M059J (cell line): ENCODE measurements at regions not wholly inside any gene's neighbourhood (a gene's known extent, or its start where the extent isn't known, plus 50 kb on each side); places are given as distances from the start of the nearest gene placed in this dataset.

Experiments used
- DNase-seq: peaks from one replicate; pipeline ENCODE4 v3.0.0-alpha.2; 2012; ENCODE audit warnings: low read depth

DNA sequence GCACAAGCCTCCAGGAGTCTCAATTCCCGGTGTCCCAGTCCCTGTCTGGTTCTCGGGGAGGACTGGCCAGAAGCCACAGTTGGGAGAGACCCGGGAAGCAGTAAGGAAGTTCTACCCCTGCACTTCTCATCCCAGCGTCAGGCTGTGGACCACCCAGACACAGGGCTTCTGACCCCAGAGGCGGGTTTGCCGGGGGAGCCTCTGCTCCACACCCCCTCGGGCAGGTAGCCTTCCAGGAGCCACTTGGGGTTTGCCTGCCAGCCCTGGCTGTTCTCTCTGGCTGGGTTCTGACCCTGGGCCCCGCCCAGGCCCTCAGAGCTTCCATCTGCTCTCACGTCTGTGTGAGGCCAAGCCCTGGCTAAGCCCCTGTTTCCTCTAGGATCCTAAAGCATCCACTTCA lies 94.4 kb upstream of the GPC1 start:
- DNase-seq: no peak

DNA sequence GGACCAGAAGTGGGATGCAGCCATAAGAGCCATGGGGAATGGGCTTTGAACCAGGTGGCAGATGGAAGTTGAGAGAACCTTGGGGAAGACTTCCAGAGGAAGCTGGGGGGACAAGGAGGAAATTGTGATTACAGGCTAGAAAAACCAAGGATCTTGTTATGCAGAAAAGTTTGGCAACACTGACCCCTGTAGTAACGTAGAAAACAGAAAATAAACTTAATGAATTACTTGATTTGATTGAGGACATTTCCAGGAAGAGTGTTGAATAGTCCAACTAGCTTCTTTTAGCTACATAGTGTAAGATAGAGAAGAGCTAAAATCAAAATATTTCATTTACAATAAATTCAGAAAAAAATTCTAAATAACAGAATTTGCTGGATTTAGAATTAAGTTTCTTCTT lies 91.9 kb upstream of the GPC1 start:
- no peak for DNase-seq

DNA sequence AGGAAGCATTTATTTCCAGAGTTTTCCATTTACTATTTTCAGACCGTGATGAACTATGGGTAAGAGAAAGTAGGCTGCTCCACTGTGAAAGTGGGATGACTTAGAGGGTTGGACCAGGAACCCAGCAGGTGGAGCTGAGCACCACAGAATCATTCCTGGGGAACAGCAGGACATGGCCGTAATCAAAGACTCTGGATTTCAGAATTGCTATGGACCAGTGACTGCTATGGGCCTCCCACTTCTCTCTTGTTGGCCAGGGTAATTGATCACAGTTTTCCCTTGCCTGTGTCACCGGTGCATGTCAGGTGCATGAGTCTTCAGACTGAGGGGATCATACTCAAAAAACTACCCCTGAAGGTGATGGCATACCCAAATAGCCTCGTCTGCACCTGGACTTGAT lies 90.6 kb upstream of the GPC1 start:
- DNase-seq: peak; percentile 17

DNA sequence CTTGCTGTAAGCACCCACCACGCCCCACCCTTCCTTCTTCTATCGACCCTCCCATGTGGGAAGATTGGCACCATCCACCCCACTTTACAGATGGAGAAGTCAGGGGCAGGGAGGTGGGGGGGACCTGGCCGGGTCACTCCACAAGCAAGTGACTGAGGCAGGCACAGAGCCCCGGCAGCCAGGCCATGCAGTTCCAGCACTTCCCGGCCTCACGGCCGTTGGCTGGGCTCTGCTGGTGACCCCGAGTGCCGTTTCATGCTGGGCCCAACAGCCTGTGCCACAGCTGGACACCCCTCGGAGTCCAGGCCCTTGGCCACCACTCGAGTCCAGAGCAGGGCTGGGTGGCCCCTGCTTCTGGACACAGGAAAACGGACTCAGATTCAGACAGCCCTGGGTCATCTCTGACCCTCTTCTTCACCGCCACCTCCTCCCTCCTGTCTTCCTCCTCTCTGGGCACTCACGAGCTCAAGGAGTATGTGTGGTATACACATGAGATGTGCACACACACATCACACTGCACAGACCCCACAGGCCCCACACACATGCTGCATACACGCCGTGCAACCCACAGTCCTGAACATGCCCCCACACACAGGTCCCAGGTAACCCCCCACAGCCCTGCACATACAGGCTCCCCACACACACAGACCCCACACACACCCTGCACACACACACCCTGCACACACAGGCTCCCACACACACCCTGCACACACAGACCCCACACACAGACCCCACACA lies 89.3 kb upstream of the GPC1 start:
- DNase-seq: no peak

DNA sequence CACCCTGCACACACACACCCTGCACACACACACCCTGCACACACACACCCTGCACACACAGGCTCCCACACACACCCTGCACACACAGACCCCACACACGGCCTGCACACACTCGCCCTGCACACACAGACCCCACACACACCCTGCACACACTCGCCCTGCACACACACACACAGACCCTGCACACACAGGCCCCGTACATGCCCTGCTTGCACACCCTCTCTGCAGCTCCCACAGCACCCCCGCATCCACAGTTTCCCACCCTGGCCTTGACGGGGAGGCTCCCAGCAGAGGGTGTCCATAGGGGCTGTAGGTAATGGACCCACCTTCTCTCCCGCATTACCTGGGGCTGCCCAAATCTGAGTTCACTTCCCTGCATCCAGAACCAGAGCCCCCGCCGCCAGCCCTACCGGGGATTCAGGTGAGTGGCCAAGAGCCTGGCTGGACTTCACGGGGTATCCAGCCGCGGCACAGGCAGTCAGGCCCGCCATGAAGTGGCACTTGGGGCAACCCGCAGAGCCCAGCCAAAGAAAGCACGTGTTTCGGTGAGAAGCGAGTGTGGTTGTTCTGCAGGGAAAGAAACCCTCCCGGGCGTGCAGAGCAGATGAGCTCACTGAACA lies 88.6 kb upstream of the GPC1 start:
- no peak for DNase-seq

DNA sequence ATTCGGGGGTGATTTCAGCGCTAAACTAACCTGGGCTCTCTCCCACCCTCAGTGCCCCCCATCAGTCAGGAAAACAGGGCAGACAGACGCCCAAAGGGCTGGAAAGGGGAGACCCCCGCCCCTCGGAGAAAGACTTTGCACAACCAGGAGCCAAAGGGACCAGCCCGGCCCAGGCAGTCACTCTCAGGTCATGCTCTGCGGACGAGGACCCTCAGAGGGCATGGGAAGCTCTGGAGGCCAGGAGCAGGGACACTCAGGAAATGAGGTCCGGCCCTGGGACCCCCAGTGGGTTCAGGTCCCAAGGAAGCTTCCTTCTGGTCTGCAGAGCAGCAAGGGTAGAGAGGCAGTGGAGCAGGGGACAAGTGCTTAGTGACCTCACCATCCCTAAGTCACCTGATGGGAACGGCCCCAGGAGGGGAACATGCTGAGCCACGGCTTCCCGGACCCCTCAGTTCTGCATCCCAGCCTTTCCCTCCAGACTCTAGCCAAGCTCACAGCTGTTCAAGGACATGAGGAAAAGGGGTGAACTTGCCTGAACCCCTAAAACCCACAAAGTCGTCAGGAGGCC lies 88.0 kb upstream of the GPC1 start:
- no peak for DNase-seq

DNA sequence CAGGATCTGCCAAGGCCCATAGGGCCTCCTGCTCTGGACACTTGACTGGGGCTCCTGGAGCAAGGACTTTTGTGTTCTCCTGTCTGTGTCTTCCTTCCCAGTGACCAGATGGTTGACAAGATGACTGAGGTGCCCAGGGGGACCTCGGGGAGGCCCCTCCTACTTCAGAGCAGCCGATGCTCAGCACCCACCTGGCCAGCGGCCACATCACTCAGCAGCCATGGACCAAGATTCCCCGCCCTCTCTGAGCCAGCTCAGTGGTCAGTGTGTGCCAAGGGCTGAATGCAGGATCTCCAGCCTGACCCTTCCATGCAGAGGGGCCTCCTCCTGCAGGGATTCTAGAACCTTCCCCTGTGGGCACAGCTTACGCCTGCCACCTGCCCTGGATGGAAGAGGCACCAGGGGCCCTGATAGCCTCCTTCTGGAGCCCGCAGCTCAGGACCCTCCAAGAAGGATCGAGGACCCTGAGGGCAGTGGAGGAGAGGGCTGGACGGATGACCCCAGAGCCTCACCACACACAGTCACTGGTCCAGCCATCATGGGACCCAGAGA lies 87.4 kb upstream of the GPC1 start:
- no peak for DNase-seq

DNA sequence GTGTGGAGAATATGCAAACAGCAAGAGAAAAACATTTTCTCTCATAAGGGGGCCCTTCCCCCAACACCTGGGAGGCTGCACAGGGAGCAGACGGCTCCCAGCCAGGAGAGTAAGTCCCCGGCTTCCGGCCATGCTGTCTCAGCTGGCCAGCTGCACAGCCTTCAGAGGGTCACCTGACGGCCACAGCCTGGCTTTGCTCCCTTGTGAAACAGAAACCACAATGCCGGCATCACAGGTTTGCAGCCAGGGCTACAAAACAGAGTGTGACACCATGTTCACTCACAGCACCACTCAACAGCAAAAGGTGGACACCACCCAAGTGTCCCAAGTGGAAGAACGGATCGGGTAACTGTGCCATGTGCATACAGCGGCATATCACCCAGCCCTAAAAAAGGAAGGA lies 86.9 kb upstream of the GPC1 start:
- DNase-seq: peak; percentile 36

DNA sequence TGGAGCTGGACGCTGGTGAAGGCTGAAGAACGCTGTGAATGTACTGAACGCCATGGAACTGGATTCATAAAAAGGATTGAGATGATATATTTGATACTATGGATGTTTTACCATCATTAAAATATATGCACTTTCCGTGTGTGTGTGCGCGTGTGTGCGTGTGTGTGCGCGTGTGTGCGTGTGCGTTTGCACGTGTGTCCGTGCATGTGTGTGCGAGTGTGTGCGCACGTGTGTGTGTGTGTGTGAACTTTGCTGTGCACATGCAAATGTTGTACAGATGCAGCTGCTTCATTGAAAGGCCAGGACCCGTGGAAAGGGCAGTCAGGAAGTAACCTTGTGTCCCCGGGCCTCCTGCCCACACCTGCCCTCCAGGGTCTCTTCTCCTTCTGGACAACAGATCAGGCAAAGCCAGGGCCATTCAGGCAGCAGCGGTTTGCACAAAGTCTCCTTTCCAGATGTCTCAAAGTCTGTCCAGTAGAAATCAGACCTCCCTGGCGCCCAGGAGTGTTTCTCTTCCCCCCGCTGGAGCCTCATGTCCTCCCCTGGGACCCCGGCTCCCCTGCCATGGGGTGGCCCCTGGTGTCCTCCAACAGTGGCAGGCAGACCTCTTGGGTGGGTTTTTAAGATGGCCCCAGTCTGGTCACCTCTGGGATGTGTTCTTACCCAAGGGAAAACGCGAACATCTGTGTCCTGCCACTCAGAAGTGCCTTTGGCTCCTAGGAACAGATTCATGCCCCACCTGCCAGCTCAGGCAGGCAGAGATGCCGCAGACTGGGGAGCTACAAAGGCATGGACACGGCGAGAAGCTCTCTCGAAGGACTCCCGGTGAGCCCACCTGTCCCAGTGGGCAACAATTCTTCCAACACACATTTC lies 86.1 kb upstream of the GPC1 start:
- no peak for DNase-seq

DNA sequence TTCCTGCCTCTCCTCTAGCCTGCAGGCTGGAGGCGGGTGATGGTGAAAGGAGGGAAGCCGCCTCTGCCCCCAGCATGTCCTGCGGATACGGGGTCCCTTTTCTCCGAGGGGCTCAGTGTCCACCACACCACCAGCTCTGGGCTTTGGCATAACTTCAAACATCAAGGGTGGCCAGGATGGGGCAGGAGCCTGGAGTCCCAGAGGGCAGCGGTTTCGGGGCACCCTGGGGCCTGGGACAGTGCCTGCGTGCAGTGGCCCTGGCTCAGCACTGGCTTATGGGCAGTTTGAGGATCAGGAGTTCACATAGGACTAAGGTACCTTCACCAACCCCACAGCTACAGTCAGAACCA lies 85.5 kb upstream of the GPC1 start:
- DNase-seq: no peak

DNA sequence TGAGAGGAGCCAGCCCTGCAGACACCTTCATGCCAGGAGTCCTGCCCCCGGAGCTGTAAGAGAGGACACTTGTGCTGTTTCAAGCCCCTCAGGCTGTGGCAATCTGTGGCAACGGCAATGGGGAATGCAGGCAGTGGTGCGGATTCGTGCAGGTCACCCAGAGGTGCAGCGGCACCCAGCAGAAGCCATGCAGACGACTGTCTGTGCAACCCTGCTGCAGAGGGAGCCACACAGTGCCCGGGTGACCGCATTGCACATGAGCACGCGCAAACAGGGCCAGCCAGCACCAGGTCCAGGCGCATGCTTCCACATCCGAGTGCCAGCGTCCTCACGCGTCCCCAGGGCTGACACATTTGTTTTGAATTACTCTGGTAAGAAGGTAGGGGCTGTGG lies 84.8 kb upstream of the GPC1 start:
- DNase-seq: no peak

DNA sequence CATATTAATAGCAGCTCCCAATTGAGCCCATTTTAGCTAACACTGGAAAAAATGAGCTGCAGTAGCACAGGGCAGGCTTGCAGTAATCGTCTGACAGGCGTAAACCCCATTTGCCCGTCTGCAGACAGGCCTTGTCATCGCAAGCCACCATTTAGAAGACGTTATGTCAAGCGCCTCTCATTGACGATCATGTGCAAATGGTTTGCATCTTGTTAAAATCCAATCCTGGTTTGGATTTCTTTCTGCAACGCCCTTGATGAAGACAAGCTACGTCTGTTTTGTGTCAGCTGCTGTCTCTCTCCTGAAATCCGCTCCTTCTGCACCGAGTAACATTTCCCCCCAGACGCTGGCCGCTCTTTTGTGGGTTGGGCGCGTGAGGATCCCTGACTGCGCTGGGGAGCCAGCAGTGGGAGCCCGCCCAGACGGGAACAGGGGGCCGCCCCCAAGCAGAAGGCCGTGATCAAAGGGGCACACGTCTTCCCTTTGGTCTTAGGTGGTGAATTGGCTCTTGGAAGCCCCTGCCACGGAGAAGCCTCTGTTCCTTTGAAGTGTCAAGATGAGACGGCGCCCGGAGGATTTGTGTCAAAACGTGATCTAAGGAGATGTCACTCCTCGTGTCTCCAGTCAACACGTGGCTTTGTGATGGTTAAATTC lies 84.2 kb upstream of the GPC1 start:
- DNase-seq: no peak

DNA sequence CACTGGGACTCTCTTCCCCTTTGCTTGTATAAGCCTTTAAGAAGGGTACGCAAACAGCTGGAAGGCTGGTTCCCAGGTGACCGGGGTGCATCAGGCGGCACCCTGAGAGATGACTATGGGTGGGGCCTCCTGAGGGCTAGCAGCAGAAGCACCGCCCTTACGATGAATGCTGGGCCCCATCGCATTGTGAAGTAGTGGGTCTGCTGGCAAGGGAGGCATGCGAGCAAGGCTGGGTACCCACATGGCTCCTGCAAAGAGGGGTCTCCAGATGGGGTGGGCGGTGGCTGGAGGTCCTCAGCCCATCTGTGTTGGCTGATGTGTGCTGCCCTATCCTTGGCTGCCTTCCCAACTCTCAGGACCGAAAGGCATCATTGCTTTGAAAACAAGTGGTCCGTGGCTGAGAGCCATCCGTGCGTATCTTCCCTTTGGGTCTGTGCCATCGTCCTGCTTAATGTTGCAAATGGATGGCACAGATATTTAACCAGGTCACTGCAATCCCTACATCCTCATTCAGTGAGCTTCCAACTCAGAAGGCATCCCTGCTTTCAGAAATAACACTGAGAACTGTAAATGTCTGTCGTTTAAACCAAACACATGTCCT lies 83.5 kb upstream of the GPC1 start:
- no peak for DNase-seq

DNA sequence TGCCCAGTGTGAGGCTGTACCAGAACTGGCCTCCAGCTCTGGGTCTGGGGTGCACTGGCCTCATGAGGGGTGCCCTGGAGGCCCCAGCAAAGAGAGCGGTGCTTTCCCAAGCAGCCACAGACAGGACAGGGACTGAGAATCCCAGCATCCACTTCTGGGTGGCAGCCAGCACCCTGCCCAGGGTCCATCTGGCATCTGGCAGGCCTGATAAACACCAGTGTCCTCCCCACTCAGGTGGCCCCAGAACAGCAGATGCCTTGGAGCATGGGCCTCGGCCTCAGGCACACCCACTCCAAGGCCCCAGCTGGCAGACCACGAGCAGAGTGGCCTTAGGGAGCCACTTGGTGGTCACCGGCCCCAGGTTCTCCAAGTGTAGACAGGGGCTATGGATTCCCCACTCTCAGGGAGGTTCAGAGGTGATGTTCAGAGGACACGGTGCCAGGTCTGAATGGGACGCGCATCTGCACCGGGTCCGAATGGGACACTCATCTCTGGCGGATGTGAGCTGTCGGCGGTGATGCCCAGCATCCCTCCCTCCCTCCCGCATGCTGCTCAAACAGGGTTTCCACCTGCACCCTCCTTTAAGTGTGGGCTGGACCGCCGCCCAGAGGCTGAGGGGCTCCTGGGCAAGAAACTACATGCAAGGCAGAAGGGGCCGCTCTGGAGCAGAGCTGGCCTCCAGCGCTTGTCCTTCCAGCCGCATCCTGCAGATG lies 82.2 kb upstream of the GPC1 start:
- DNase-seq: no peak

DNA sequence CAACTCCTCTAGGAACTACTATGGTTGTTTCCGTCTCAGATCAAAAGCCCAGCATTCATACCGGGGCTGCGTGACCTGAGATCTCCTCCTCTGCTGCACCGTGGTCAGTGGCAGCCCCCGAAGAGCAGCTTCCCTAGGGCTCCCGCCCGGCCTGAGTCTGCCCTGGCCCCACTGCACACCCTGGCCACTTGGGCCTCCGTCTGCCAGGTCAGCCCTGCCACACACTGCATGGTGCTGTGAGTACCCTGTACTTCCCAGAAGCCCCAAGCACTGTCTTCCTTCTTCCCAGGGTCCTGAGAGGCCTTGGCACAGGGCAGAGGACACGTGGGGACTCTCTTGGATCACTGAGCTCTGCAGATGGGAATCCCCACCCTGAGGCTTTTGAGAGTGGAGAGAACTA lies 81.5 kb upstream of the GPC1 start:
- no peak for DNase-seq

DNA sequence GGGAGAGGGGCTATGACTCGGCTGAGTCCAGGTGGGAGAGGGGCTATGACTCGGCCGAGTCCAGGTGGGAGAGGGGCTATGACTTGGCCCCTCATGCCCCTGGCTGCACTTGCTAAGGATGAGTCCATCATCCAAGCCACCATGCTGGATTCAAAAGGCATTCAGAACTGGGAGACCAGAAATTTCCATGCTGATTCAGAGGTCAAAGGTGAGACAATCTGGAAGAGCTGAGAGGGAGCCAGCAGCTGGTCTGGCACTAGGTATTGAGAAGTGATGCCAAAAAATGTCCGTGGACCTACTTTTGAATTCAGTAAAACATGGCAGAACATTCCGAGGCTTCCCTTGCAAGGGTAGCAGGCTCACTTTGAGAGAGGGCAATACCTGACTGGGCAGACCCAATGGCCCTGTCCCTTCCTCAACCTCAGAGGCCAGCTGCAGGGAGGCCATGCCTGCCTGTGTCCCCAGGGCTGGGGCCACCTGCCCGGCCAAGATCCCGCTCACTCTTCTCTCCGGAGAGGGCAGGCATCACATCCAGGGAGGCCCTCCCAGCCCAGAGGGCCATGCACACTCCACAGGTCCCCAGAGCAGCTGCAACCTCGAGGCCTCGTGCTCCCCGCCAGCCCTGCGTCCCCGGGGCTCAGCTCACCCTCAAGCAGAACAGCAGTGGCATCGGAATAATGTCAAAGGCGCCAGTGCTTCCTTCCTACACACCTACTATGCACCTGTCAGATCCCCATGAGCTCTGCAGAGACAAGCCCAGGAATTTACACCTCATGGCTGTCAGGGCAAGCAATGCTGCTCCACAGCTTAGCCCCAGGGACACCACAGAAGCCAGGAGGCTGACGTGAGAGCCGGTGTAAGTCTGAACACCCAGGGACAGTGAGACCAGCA lies 80.2 kb upstream of the GPC1 start:
- DNase-seq: peak; percentile 51

DNA sequence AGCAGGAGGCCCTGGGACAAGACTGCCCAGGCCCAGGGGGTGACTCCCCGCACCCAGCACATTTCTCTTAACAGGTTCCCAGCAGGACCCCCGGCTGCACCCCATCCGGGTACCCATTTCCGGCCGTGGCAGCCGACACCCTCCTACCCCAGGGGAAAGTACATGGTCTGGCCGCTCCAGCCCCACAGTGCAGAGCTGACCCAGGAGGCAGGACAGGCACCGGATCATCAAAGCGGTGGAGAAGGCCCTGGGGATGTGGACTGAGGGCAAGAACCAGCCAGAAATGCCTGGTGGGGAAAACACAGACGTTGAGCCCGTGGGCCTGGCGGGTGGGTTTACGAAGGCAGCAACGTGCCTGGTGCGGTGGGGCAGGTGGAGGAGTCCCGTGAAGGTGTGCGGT lies 79.5 kb upstream of the GPC1 start:
- no peak for DNase-seq

DNA sequence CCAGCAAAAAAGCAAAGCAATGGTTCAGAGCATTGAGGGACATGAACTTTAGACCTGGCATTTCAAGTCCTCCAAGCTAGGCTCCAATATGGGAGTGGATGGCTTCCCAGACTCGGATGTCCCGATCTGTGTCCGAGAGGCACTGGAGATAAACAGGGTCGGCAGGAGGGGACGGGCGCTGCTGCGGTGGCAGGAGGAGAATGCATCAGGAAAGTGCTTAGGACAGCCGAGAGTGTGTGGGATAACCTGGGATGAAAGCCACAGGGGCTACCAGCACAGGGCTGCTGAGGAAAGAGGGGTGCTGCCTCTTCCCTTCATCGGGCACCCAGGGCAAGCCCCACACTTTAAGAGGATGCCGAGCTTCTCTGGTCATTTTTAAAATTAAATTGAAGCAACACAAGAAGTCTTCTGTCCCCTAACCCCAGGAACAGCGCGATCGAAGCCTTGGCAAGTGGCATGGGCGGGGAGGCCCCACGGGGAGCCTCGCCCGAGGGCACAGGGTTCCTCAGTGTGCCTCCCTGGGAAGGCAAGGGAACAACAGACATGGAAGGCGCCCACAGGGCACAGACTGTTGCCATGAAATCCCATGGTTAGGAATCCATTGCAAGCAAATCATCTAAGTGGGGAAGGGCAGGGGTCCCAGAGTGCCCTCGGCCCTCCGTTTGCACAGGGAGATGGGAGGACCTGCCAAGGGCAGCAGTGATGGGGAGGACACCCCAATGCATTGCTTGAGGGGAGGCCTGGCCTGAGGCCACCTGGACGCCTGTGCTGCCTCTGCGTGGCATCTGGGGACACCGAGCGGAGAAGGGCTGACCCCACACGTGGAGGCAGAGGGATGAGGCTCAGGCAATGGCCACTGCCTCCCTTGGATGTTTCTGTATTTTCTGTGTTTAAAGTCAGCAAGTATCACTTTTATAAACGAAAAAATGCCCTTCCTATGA lies 78.5 kb upstream of the GPC1 start:
- no peak for DNase-seq

DNA sequence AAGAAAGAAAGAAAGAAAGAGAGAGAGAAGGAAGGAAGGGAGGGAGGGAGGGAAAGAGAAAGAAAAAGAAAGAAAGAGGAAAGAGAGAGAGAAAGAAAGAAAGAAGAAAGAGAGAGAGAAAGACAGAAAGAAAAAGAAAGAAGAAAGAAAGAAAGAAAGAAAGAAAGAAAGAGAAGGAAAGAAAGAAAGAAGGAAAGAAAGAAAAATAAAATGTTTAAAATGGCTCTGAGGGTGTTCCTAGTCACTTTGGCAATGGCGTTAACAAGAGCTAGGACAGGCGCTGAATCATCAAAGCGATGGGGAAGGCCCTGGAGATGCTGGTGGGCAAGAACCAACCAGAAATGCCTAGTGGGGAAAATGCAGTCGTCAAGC lies 77.8 kb upstream of the GPC1 start:
- no peak for DNase-seq
